ENCODE measurements at regions not wholly inside any gene's neighbourhood (a gene's known extent, or its start where the extent isn't known, plus 50 kb on each side); places are given as distances from the start of the nearest gene placed in this dataset.

GRCh38 chr7:26493737-26494428 lies 202.2 kb downstream of the SNX10 start:
- Histone ChIP-seq H3K9me2 (replicated peaks; ENCODE audit: insufficient read depth, low read length) (no peaks in the 10 kb centered on the region), H3K9me3 (ENCODE audit: low read length) (no peaks in the 10 kb centered on the region)

GRCh38 chr7:26495569-26495968 lies 203.9 kb downstream of the SNX10 start:
- no peak overlapping the region for H3K4me2 ChIP-seq (ENCODE audit: low read depth, low read length, poor library complexity, severe bottlenecking)

More at GRCh38 chr7:26493737-26494428, 202.2 kb downstream of the SNX10 start:
- no peaks in the 10 kb centered on the region for H3K79me2 ChIP-seq (ENCODE audit: low read length)
- H3K27ac ChIP-seq (ENCODE audit: low read length) = no peak overlapping the region
- H2AFZ ChIP-seq (ENCODE audit: low read length) = no peak overlapping the region
- H3K27me3 ChIP-seq (ENCODE audit: low read length) = no peaks in the 10 kb centered on the region
- H3K36me3 ChIP-seq (ENCODE audit: insufficient read depth, low read length) = no peaks in the 10 kb centered on the region
- no peaks in the 10 kb centered on the region for H4K20me1 ChIP-seq (ENCODE audit: insufficient read depth, low read depth, low read length)
- no peak for DNase-seq
- no peak overlapping the region for H3K4me3 ChIP-seq (ENCODE audit: low read length)
- no peak overlapping the region for H3K9ac ChIP-seq (ENCODE audit: low read length)
- H3K4me2 ChIP-seq (ENCODE audit: low read depth, low read length, poor library complexity, severe bottlenecking) = no peak overlapping the region
- H3K4me1 ChIP-seq (ENCODE audit: low read length) = no peaks in the 10 kb centered on the region

GRCh38 chr7:26497801-26498596 lies 206.3 kb downstream of the SNX10 start:
- Histone ChIP-seq H3K4me2 (ENCODE audit: low read depth, low read length, poor library complexity, severe bottlenecking) (no peak overlapping the region), H3K9me2 (replicated peaks; ENCODE audit: insufficient read depth, low read length) (no peaks in the 10 kb centered on the region)

More at GRCh38 chr7:26495569-26495968, 203.9 kb downstream of the SNX10 start:
- Histone ChIP-seq H3K9me3 (ENCODE audit: low read length) (no peaks in the 10 kb centered on the region), H3K9me2 (replicated peaks; ENCODE audit: insufficient read depth, low read length) (no peaks in the 10 kb centered on the region), H4K20me1 (ENCODE audit: insufficient read depth, low read depth, low read length) (no peaks in the 10 kb centered on the region), H3K27me3 (ENCODE audit: low read length) (no peaks in the 10 kb centered on the region), H2AFZ (ENCODE audit: low read length) (no peak overlapping the region), H3K27ac (ENCODE audit: low read length) (no peak overlapping the region), H3K36me3 (ENCODE audit: insufficient read depth, low read length) (no peaks in the 10 kb centered on the region), H3K79me2 (ENCODE audit: low read length) (no peaks in the 10 kb centered on the region), H3K4me1 (ENCODE audit: low read length) (peaks cover under 1% of the 10 kb centered on the region; the same call in 1 of the 2 replicates), H3K9ac (ENCODE audit: low read length) (no peak overlapping the region), H3K4me3 (ENCODE audit: low read length) (no peak overlapping the region)
- DNase-seq = no peak

DNA sequence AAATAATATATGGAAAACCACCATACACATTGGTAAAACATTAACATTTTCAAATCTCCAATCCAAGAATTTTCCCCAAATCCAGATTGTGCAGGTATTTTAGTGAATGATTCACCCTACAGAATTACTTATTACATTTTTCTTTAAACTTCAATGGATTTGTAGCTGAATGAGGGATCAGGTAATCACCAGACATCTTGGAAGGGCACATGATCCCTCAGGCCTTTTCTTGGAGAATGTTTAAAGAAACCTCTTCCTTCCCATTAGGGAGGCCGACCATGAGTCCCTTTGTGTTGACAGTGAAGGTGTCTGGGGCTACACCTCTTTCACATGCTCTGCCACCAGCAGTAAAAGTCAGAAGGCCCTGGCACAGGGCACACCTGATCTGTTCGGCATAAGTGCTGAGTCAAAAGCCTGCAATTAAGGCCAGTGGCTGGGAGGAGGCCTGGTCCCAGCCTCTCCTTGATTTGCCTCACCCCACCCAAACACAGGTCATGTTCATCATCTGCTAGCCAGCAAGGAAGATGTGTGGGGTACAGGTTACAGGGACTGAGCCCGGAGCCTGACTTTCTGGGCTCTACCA lies 207.7 kb downstream of the SNX10 start:
- no peak overlapping the region for H3K9ac ChIP-seq (ENCODE audit: low read length)
- no peaks in the 10 kb centered on the region for H3K9me3 ChIP-seq (ENCODE audit: low read length)
- no peak overlapping the region for H3K4me2 ChIP-seq (ENCODE audit: low read depth, low read length, poor library complexity, severe bottlenecking)
- no peak overlapping the region for H3K4me3 ChIP-seq (ENCODE audit: low read length)
- no peaks in the 10 kb centered on the region for H3K27me3 ChIP-seq (ENCODE audit: low read length)
- no peak for DNase-seq
- no peaks in the 10 kb centered on the region for H3K36me3 ChIP-seq (ENCODE audit: insufficient read depth, low read length)
- no peaks in the 10 kb centered on the region for H4K20me1 ChIP-seq (ENCODE audit: insufficient read depth, low read depth, low read length)
- no peak overlapping the region for H3K27ac ChIP-seq (ENCODE audit: low read length)
- peaks cover 6% of the 10 kb centered on the region; the same call in 1 of the 2 replicates for H3K4me1 ChIP-seq (ENCODE audit: low read length)
- no peak overlapping the region for H2AFZ ChIP-seq (ENCODE audit: low read length)
- no peaks in the 10 kb centered on the region for H3K9me2 ChIP-seq (replicated peaks; ENCODE audit: insufficient read depth, low read length)
- no peaks in the 10 kb centered on the region for H3K79me2 ChIP-seq (ENCODE audit: low read length)

More at GRCh38 chr7:26497801-26498596, 206.3 kb downstream of the SNX10 start:
- H2AFZ ChIP-seq (ENCODE audit: low read length) = no peak overlapping the region
- no peaks in the 10 kb centered on the region for H3K27me3 ChIP-seq (ENCODE audit: low read length)
- peaks cover 6% of the 10 kb centered on the region; the same call in 1 of the 2 replicates for H3K4me1 ChIP-seq (ENCODE audit: low read length)
- H3K27ac ChIP-seq (ENCODE audit: low read length) = no peak overlapping the region
- no peaks in the 10 kb centered on the region for H4K20me1 ChIP-seq (ENCODE audit: insufficient read depth, low read depth, low read length)
- no peaks in the 10 kb centered on the region for H3K9me3 ChIP-seq (ENCODE audit: low read length)
- H3K9ac ChIP-seq (ENCODE audit: low read length) = no peak overlapping the region
- no peaks in the 10 kb centered on the region for H3K36me3 ChIP-seq (ENCODE audit: insufficient read depth, low read length)
- no peaks in the 10 kb centered on the region for H3K79me2 ChIP-seq (ENCODE audit: low read length)
- no peak for DNase-seq
- no peak overlapping the region for H3K4me3 ChIP-seq (ENCODE audit: low read length)

GRCh38 chr7:26500749-26501352 lies 209.2 kb downstream of the SNX10 start:
- Histone ChIP-seq H3K9me2 (replicated peaks; ENCODE audit: insufficient read depth, low read length) (no peaks in the 10 kb centered on the region), H3K36me3 (ENCODE audit: insufficient read depth, low read length) (no peaks in the 10 kb centered on the region), H4K20me1 (ENCODE audit: insufficient read depth, low read depth, low read length) (no peaks in the 10 kb centered on the region), H3K4me1 (ENCODE audit: low read length) (peaks cover 6% of the 10 kb centered on the region; the same call in 1 of the 2 replicates), H3K27ac (ENCODE audit: low read length) (no peak overlapping the region), H3K27me3 (ENCODE audit: low read length) (no peaks in the 10 kb centered on the region), H2AFZ (ENCODE audit: low read length) (no peak overlapping the region), H3K4me3 (ENCODE audit: low read length) (no peak overlapping the region), H3K9me3 (ENCODE audit: low read length) (no peaks in the 10 kb centered on the region), H3K9ac (ENCODE audit: low read length) (no peak overlapping the region), H3K4me2 (ENCODE audit: low read depth, low read length, poor library complexity, severe bottlenecking) (no peak overlapping the region), H3K79me2 (ENCODE audit: low read length) (no peaks in the 10 kb centered on the region)
- peak; percentile 86 for DNase-seq

GRCh38 chr7:26504411-26505120 lies 212.9 kb downstream of the SNX10 start:
- Histone ChIP-seq H3K27me3 (ENCODE audit: low read length) (no peaks in the 10 kb centered on the region), H3K4me1 (ENCODE audit: low read length) (peaks cover 6% of the 10 kb centered on the region; the same call in 1 of the 2 replicates), H3K4me2 (ENCODE audit: low read depth, low read length, poor library complexity, severe bottlenecking) (no peak overlapping the region), H3K79me2 (ENCODE audit: low read length) (no peaks in the 10 kb centered on the region), H3K9me2 (replicated peaks; ENCODE audit: insufficient read depth, low read length) (no peaks in the 10 kb centered on the region), H2AFZ (ENCODE audit: low read length) (no peak overlapping the region), H4K20me1 (ENCODE audit: insufficient read depth, low read depth, low read length) (no peaks in the 10 kb centered on the region), H3K4me3 (ENCODE audit: low read length) (no peak overlapping the region), H3K36me3 (ENCODE audit: insufficient read depth, low read length) (no peaks in the 10 kb centered on the region), H3K9me3 (ENCODE audit: low read length) (no peaks in the 10 kb centered on the region), H3K9ac (ENCODE audit: low read length) (no peak overlapping the region), H3K27ac (ENCODE audit: low read length) (no peak overlapping the region)
- DNase-seq = no peak

DNA sequence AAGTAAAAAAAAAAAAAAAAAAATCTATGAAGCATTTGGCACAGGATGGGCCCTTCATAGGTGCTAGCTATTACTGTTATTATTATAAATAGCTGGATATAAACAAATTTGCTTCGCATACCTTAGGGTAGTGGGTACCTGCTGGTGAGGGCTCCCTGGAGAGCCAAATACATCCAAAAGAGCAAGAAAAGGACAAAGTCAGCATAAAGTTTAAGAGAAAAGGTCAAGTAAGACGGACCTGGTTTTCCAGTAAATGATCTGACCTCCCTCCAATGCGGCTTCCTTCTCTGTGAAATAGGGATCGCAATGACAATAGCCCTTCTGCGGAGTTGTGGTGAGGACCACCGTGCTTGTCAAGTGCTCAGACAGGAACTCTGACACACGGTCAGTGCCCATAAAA lies 214.5 kb downstream of the SNX10 start:
- no peaks in the 10 kb centered on the region for H3K9me2 ChIP-seq (replicated peaks; ENCODE audit: insufficient read depth, low read length)
- H3K27me3 ChIP-seq (ENCODE audit: low read length) = no peaks in the 10 kb centered on the region
- no peak for DNase-seq
- H3K9me3 ChIP-seq (ENCODE audit: low read length) = no peaks in the 10 kb centered on the region
- no peaks in the 10 kb centered on the region for H4K20me1 ChIP-seq (ENCODE audit: insufficient read depth, low read depth, low read length)
- no peaks in the 10 kb centered on the region for H3K79me2 ChIP-seq (ENCODE audit: low read length)
- no peak overlapping the region for H3K9ac ChIP-seq (ENCODE audit: low read length)
- H3K36me3 ChIP-seq (ENCODE audit: insufficient read depth, low read length) = no peaks in the 10 kb centered on the region
- no peak overlapping the region for H3K4me3 ChIP-seq (ENCODE audit: low read length)
- no peak overlapping the region for H2AFZ ChIP-seq (ENCODE audit: low read length)
- no peak overlapping the region for H3K27ac ChIP-seq (ENCODE audit: low read length)
- no peak overlapping the region for H3K4me2 ChIP-seq (ENCODE audit: low read depth, low read length, poor library complexity, severe bottlenecking)
- no peaks in the 10 kb centered on the region for H3K4me1 ChIP-seq (ENCODE audit: low read length)
